HEK293 (cell line): ENCODE measurements at regions not wholly inside any gene's neighbourhood (a gene's known extent, or its start where the extent isn't known, plus 50 kb on each side); places are given as distances from the start of the nearest gene placed in this dataset.

ENCODE experiments used
- CTCF ChIA-PET: fragments of 350-600 bp; formaldehyde crosslinking; extraction: SDS; loops from one replicate; lab custom pipeline; 2021; ENCODE audit warnings: antibody characterized with exemption; lab: Yijun Ruan, JAX
- POLR2A ChIA-PET: fragments of 300-600 bp; formaldehyde crosslinking; extraction: SDS; loops from one replicate; lab custom pipeline; 2020; ENCODE audit warnings: antibody characterized with exemption, inconsistent platforms; lab: Yijun Ruan, JAX
- H3K27ac ChIP-seq: fragments of 200-500 bp; sonication (Bioruptor generic); 2 replicates; pipeline ENCODE4 v1.5.1; 2014; ENCODE audit warnings: low read depth, low read length, control low read depth, inconsistent platforms; ENCODE audit errors: extremely low read depth
- H3K36me3 ChIP-seq, 2 experiments: fragments of 200-500 bp in 1 of 2; sonication (Bioruptor generic) in 1 of 2; 1 replicate in 1 of 2; 2 replicates in 1 of 2; pipeline ENCODE4 v1.5.1; 2014 to 2017; ENCODE audit warnings: inconsistent platforms in 2 of 2, low read length in 2 of 2; ENCODE audit not compliant: control insufficient read depth in 2 of 2, insufficient read depth in 1 of 2
- H3K4me1 ChIP-seq: fragments of 200-500 bp; sonication (Bioruptor generic); 2 replicates; pipeline ENCODE4 v1.5.1; 2014; ENCODE audit warnings: mild to moderate bottlenecking, low read length, inconsistent platforms; ENCODE audit not compliant: control insufficient read depth, insufficient read depth
- H3K4me3 ChIP-seq: 2 replicates; pipeline ENCODE4 v1.5.1; 2011; ENCODE audit warnings: low read depth, mild to moderate bottlenecking, control low read depth, low read length, moderate library complexity
- H3K9me3 ChIP-seq: fragments of 200-500 bp; sonication (Bioruptor generic); 2 replicates; pipeline ENCODE4 v1.5.1; 2014; ENCODE audit warnings: low read depth, low read length, inconsistent platforms; ENCODE audit not compliant: control insufficient read depth, insufficient read depth
- TRIM28 ChIP-seq: IDR thresholded peaks from 2 replicates; pipeline ENCODE4 v1.6.1; 2011; ENCODE audit warnings: low read length, control low read depth, borderline replicate concordance
- ZBTB20 ChIP-seq: fragments of 450-650 bp; formaldehyde crosslinking; IDR thresholded peaks from 2 replicates; pipeline ENCODE4 v1.5.1; 2016; ENCODE audit warnings: missing biosample characterization, missing genetic modification characterization
- ZBTB48 ChIP-seq: fragments of 450-650 bp; formaldehyde crosslinking; IDR thresholded peaks from 2 replicates; pipeline ENCODE4 v1.5.1; 2016; ENCODE audit warnings: missing biosample characterization, missing genetic modification characterization
- ZBTB8A ChIP-seq: fragments of 450-650 bp; formaldehyde crosslinking; IDR thresholded peaks from 2 replicates; pipeline ENCODE4 v1.5.1; 2016; ENCODE audit warnings: missing biosample characterization, missing genetic modification characterization
- ZNF16 ChIP-seq: fragments of 450-650 bp; formaldehyde crosslinking; IDR thresholded peaks from 2 replicates; pipeline ENCODE4 v1.5.1; 2016; ENCODE audit warnings: low read depth, missing biosample characterization, missing genetic modification characterization
- ZNF394 ChIP-seq: fragments of 450-650 bp; formaldehyde crosslinking; IDR thresholded peaks from 2 replicates; pipeline ENCODE4 v1.5.1; 2016; ENCODE audit warnings: missing biosample characterization, missing genetic modification characterization, mild to moderate bottlenecking, moderate library complexity, borderline replicate concordance
- ZNF423 ChIP-seq: fragments of 450-650 bp; formaldehyde crosslinking; IDR thresholded peaks from 2 replicates; pipeline ENCODE4 v1.5.1; 2016; ENCODE audit warnings: missing biosample characterization, missing genetic modification characterization
- ZNF707 ChIP-seq: fragments of 450-650 bp; formaldehyde crosslinking; IDR thresholded peaks from 2 replicates; pipeline ENCODE4 v1.5.1; 2016; ENCODE audit warnings: missing biosample characterization, missing genetic modification characterization
- TF ChIP-seq, protein P1 (sequence below): fragments of 450-650 bp; formaldehyde crosslinking; IDR thresholded peaks from 2 replicates; pipeline ENCODE4 v1.5.1; 2017; ENCODE audit warnings: missing biosample characterization, missing genetic modification characterization
- TF ChIP-seq, protein P2 (sequence below): IDR thresholded peaks from 2 replicates; pipeline ENCODE4 v1.6.1; 2011; ENCODE audit warnings: mild to moderate bottlenecking, low read depth, low read length, borderline replicate concordance
- TF ChIP-seq, protein P3 (sequence below): fragments of 450-650 bp; formaldehyde crosslinking; IDR thresholded peaks from 2 replicates; pipeline ENCODE4 v1.5.1; 2016; ENCODE audit warnings: missing biosample characterization, missing genetic modification characterization
- TF ChIP-seq, protein P4 (sequence below): fragments of 450-650 bp; formaldehyde crosslinking; IDR thresholded peaks from 2 replicates; pipeline ENCODE4 v1.5.1; 2016; ENCODE audit warnings: missing biosample characterization, missing genetic modification characterization, borderline replicate concordance
- TF ChIP-seq, protein P5 (sequence below): fragments of 450-650 bp; formaldehyde crosslinking; IDR thresholded peaks from 2 replicates; pipeline ENCODE4 v1.5.1; 2016; ENCODE audit warnings: missing biosample characterization, missing genetic modification characterization
- TF ChIP-seq, protein P6 (sequence below): fragments of 450-650 bp; formaldehyde crosslinking; IDR thresholded peaks from 2 replicates; pipeline ENCODE4 v1.5.1; 2016; ENCODE audit warnings: missing biosample characterization, missing genetic modification characterization

DNA sequence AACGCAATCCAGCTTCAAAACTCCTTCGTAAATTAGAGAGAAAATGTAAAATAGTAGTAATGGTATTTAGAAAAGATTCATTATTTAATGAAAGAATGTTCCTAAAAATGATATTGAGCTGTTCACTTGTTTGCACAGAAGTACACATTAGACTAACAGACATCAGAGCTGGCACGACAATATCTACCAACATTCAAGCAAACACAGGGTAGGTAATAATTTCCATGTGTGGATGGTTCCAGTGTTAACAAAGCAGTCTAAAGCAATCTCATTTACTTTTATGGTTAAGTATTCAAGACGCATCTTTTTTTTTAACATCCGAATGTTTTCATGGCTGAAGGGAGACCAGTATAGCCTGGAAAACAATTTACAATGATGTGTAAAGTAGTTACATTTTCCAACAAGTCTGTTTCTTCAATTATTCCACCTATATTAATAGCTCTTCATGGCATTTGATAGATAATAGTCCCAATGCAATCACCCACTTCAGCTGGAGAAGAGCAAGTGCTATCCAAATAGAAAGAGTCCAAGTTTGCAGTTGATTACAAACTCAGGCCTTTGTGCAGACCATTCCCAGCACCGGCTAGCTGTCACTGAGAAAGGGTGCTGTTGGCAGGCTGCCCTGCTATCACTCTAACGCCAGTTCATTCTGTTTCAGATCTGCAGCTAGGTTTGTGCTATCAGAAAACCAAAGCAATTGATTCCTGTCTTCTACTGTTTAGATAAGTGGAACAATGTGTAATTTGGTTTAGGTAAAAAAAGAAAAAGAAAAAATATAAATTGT, 458.8 kb downstream of the DTWD2 start:
- H3K27ac ChIP-seq, result no peak overlapping the region
- no peaks in the 10 kb centered on the region for H3K36me3 ChIP-seq
- H3K4me1 ChIP-seq, result no peaks in the 10 kb centered on the region
- no peaks in the 10 kb centered on the region for H3K9me3 ChIP-seq
- CTCF ChIA-PET, result no interaction called here
- POLR2A ChIA-PET, result no interaction called here
- no peak overlapping the region for H3K4me3 ChIP-seq
- no peak for TF ChIP-seq ZNF394 (tag by site-specific recombination)
- TF ChIP-seq, protein P1, sequence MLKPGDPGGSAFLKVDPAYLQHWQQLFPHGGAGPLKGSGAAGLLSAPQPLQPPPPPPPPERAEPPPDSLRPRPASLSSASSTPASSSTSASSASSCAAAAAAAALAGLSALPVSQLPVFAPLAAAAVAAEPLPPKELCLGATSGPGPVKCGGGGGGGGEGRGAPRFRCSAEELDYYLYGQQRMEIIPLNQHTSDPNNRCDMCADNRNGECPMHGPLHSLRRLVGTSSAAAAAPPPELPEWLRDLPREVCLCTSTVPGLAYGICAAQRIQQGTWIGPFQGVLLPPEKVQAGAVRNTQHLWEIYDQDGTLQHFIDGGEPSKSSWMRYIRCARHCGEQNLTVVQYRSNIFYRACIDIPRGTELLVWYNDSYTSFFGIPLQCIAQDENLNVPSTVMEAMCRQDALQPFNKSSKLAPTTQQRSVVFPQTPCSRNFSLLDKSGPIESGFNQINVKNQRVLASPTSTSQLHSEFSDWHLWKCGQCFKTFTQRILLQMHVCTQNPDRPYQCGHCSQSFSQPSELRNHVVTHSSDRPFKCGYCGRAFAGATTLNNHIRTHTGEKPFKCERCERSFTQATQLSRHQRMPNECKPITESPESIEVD, result no peak
- TF ChIP-seq ZNF16 (tag by site-specific recombination), result no peak
- TF ChIP-seq ZNF423 (tag by site-specific recombination), result no peak
- TF ChIP-seq, protein P2, sequence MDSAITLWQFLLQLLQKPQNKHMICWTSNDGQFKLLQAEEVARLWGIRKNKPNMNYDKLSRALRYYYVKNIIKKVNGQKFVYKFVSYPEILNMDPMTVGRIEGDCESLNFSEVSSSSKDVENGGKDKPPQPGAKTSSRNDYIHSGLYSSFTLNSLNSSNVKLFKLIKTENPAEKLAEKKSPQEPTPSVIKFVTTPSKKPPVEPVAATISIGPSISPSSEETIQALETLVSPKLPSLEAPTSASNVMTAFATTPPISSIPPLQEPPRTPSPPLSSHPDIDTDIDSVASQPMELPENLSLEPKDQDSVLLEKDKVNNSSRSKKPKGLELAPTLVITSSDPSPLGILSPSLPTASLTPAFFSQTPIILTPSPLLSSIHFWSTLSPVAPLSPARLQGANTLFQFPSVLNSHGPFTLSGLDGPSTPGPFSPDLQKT, result no peak
- no peak for TF ChIP-seq ZNF707 (tag by site-specific recombination)
- TF ChIP-seq, protein P3, sequence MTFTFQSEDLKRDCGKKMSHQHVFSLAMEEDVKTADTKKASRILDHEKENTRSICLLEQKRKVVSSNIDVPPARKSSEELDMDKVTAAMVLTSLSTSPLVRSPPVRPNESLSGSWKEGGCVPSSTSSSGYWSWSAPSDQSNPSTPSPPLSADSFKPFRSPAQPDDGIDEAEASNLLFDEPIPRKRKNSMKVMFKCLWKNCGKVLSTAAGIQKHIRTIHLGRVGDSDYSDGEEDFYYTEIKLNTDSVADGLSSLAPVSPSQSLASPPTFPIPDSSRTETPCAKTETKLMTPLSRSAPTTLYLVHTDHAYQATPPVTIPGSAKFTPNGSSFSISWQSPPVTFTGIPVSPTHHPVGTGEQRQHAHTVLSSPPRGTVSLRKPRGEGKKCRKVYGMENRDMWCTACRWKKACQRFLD (tag by site-specific recombination), result no peak
- TF ChIP-seq, protein P4, sequence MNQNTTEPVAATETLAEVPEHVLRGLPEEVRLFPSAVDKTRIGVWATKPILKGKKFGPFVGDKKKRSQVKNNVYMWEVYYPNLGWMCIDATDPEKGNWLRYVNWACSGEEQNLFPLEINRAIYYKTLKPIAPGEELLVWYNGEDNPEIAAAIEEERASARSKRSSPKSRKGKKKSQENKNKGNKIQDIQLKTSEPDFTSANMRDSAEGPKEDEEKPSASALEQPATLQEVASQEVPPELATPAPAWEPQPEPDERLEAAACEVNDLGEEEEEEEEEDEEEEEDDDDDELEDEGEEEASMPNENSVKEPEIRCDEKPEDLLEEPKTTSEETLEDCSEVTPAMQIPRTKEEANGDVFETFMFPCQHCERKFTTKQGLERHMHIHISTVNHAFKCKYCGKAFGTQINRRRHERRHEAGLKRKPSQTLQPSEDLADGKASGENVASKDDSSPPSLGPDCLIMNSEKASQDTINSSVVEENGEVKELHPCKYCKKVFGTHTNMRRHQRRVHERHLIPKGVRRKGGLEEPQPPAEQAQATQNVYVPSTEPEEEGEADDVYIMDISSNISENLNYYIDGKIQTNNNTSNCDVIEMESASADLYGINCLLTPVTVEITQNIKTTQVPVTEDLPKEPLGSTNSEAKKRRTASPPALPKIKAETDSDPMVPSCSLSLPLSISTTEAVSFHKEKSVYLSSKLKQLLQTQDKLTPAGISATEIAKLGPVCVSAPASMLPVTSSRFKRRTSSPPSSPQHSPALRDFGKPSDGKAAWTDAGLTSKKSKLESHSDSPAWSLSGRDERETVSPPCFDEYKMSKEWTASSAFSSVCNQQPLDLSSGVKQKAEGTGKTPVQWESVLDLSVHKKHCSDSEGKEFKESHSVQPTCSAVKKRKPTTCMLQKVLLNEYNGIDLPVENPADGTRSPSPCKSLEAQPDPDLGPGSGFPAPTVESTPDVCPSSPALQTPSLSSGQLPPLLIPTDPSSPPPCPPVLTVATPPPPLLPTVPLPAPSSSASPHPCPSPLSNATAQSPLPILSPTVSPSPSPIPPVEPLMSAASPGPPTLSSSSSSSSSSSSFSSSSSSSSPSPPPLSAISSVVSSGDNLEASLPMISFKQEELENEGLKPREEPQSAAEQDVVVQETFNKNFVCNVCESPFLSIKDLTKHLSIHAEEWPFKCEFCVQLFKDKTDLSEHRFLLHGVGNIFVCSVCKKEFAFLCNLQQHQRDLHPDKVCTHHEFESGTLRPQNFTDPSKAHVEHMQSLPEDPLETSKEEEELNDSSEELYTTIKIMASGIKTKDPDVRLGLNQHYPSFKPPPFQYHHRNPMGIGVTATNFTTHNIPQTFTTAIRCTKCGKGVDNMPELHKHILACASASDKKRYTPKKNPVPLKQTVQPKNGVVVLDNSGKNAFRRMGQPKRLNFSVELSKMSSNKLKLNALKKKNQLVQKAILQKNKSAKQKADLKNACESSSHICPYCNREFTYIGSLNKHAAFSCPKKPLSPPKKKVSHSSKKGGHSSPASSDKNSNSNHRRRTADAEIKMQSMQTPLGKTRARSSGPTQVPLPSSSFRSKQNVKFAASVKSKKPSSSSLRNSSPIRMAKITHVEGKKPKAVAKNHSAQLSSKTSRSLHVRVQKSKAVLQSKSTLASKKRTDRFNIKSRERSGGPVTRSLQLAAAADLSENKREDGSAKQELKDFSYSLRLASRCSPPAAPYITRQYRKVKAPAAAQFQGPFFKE (tag by site-specific recombination), result no peak
- TF ChIP-seq ZBTB48 (tag by site-specific recombination), result no peak
- TF ChIP-seq ZBTB20 (tag by site-specific recombination), result no peak
- TF ChIP-seq, protein P5, sequence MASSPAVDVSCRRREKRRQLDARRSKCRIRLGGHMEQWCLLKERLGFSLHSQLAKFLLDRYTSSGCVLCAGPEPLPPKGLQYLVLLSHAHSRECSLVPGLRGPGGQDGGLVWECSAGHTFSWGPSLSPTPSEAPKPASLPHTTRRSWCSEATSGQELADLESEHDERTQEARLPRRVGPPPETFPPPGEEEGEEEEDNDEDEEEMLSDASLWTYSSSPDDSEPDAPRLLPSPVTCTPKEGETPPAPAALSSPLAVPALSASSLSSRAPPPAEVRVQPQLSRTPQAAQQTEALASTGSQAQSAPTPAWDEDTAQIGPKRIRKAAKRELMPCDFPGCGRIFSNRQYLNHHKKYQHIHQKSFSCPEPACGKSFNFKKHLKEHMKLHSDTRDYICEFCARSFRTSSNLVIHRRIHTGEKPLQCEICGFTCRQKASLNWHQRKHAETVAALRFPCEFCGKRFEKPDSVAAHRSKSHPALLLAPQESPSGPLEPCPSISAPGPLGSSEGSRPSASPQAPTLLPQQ (tag by site-specific recombination), result no peak

DNA sequence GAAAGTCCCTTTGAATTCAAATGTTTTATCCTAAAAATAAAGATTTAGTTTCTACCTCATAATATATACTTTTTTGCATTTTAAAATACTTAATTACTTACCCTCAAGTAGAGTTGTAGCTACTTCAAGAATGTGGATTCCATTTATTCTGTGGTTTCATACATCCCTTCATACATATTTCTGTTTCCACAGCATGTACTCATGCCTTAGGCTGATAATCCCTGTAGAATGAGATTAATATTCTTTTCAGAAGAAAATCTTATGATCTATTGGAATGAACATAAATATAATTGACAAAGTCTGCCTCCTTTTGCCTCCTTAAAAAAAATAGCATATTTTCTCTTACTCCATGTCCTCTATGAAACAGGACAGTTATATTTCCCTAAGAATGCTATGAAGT, 465.7 kb downstream of the DTWD2 start:
- CTCF ChIA-PET, result no interaction called here
- no peak for TF ChIP-seq TRIM28
- TF ChIP-seq, protein P6, sequence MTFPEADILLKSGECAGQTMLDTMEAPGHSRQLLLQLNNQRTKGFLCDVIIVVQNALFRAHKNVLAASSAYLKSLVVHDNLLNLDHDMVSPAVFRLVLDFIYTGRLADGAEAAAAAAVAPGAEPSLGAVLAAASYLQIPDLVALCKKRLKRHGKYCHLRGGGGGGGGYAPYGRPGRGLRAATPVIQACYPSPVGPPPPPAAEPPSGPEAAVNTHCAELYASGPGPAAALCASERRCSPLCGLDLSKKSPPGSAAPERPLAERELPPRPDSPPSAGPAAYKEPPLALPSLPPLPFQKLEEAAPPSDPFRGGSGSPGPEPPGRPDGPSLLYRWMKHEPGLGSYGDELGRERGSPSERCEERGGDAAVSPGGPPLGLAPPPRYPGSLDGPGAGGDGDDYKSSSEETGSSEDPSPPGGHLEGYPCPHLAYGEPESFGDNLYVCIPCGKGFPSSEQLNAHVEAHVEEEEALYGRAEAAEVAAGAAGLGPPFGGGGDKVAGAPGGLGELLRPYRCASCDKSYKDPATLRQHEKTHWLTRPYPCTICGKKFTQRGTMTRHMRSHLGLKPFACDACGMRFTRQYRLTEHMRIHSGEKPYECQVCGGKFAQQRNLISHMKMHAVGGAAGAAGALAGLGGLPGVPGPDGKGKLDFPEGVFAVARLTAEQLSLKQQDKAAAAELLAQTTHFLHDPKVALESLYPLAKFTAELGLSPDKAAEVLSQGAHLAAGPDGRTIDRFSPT (tag by site-specific recombination), result no peak
- TF ChIP-seq ZBTB8A (tag by site-specific recombination), result no peak
- H3K27ac ChIP-seq, result no peak overlapping the region
- no peaks in the 10 kb centered on the region for H3K4me1 ChIP-seq
- POLR2A ChIA-PET, result no interaction called here
- H3K36me3 ChIP-seq, result no peaks in the 10 kb centered on the region
- no peak overlapping the region for H3K4me3 ChIP-seq
- H3K9me3 ChIP-seq, result no peaks in the 10 kb centered on the region
